SK-N-MC (cell line): ENCODE measurements at regions not wholly inside any gene's neighbourhood (a gene's known extent, or its start where the extent isn't known, plus 50 kb on each side); places are given as distances from the start of the nearest gene placed in this dataset.

Experiments
- EZH2 ChIP-seq: fragments of 200-600 bp; sonication (generic); IDR thresholded peaks from one replicate; pipeline ENCODE4 v1.6.1; 2017; ENCODE audit warnings: antibody characterized with exemption
- FOXP2 ChIP-seq: optimal IDR thresholded peaks from 2 replicates; pipeline ENCODE3; 2011; ENCODE audit warnings: mild to moderate bottlenecking, moderate library complexity; ENCODE audit not compliant: insufficient read depth; ENCODE audit errors: extremely low read length, control extremely low read depth
- POLR2AphosphoS5 ChIP-seq: IDR thresholded peaks from 2 replicates; pipeline ENCODE4 v1.6.1; 2012; ENCODE audit warnings: mild to moderate bottlenecking, low read depth, low read length, borderline replicate concordance

- TF ChIP-seq EZH2 = no peak
- no peak for TF ChIP-seq POLR2AphosphoS5
- no peak for TF ChIP-seq FOXP2
Observed at GRCh38 chr7:31260851-31261250, 79.7 kb downstream of the NEUROD6 start.
